SU-DHL-6 (cell line): ENCODE measurements at regions not wholly inside any gene's neighbourhood (a gene's known extent, or its start where the extent isn't known, plus 50 kb on each side); places are given as distances from the start of the nearest gene placed in this dataset.

Experiments
- CTCF ChIP-seq: fragments of 200-600 bp; sonication (generic); IDR thresholded peaks from one replicate; pipeline ENCODE4 v1.5.1; 2017; ENCODE audit warnings: antibody characterized with exemption, mild to moderate bottlenecking, low read length, moderate library complexity; ENCODE audit not compliant: insufficient read depth, poor library complexity, severe bottlenecking
- EZH2phosphoT487 ChIP-seq: fragments of 200-600 bp; sonication (generic), shearing (Covaris generic); conservative IDR thresholded peaks from 2 replicates; pipeline ENCODE4 v1.6.1; 2018; ENCODE audit warnings: mild to moderate bottlenecking, antibody characterized with exemption, low read length, moderate library complexity, mixed read lengths

DNA sequence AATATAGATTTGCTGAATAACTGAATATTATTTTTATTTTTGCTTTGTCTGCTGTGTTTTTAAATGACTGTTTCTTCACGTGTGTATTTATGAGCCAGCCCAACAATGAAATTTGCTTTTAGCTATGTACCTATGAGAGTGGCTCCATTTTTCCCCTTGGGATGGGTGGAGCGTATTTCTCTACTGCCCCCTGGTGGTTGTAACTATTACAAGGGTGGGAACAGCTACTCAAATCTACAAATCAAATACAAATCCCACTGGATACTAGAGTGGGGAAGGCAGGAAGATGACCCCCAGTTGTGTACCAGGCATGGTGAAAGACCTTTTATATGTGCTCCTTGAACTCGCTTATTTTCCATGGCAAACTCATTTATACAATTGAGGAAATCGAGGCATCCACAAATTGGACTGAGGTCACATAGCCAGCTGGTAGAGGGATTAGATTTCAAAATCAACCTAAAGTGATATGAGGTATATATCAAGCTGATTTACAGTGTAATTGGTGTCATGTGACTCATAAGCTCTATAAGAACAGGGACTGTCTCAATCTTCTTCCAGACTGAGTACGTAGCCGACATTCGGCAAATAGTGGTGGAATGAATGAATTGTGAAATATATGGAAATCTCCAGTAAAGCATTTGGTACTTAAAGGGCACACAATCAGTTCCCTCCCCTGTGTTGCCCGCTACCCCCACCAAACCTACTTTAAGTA is 69.5 kb upstream of the VEPH1 start:
- TF ChIP-seq CTCF = peak; percentile 92
- no peak for TF ChIP-seq EZH2phosphoT487
